ENCODE measurements at regions not wholly inside any gene's neighbourhood (a gene's known extent, or its start where the extent isn't known, plus 50 kb on each side); places are given as distances from the start of the nearest gene placed in this dataset.
"Not testable (repeated sequence)": the region's sequence is repeated elsewhere in the genome, so short reads cannot be mapped to it uniquely, and the experiment has no call there.

- H3K27me3 ChIP-seq: no peaks in the 10 kb centered on the region
- H3K36me3 ChIP-seq: no peaks in the 10 kb centered on the region
- TF ChIP-seq, protein P1, sequence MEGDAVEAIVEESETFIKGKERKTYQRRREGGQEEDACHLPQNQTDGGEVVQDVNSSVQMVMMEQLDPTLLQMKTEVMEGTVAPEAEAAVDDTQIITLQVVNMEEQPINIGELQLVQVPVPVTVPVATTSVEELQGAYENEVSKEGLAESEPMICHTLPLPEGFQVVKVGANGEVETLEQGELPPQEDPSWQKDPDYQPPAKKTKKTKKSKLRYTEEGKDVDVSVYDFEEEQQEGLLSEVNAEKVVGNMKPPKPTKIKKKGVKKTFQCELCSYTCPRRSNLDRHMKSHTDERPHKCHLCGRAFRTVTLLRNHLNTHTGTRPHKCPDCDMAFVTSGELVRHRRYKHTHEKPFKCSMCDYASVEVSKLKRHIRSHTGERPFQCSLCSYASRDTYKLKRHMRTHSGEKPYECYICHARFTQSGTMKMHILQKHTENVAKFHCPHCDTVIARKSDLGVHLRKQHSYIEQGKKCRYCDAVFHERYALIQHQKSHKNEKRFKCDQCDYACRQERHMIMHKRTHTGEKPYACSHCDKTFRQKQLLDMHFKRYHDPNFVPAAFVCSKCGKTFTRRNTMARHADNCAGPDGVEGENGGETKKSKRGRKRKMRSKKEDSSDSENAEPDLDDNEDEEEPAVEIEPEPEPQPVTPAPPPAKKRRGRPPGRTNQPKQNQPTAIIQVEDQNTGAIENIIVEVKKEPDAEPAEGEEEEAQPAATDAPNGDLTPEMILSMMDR (IDR thresholded peaks at IDR 0.05; ENCODE audit: low read depth, low read length): no peak
- no peak for DNase-seq
- H3K9me3 ChIP-seq: no peaks in the 10 kb centered on the region
- H3K4me3 ChIP-seq (ENCODE audit: low read depth, low read length): no peak overlapping the region
- no peaks in the 10 kb centered on the region for H3K4me1 ChIP-seq
These were observed 386.0 kb upstream of the LRRC3B start for GRCh38 chr3:26236531-26236930.

GRCh38 chr3:26237036-26237682 lies 385.4 kb upstream of the LRRC3B start:
- H3K4me3 ChIP-seq (ENCODE audit: low read depth, low read length): no peak overlapping the region
- no peak for DNase-seq
- H3K27me3 ChIP-seq: no peaks in the 10 kb centered on the region
- no peaks in the 10 kb centered on the region for H3K9me3 ChIP-seq
- no peaks in the 10 kb centered on the region for H3K36me3 ChIP-seq
- TF ChIP-seq, protein P1 (IDR thresholded peaks at IDR 0.05; ENCODE audit: low read depth, low read length): no peak
- no peaks in the 10 kb centered on the region for H3K4me1 ChIP-seq

DNA sequence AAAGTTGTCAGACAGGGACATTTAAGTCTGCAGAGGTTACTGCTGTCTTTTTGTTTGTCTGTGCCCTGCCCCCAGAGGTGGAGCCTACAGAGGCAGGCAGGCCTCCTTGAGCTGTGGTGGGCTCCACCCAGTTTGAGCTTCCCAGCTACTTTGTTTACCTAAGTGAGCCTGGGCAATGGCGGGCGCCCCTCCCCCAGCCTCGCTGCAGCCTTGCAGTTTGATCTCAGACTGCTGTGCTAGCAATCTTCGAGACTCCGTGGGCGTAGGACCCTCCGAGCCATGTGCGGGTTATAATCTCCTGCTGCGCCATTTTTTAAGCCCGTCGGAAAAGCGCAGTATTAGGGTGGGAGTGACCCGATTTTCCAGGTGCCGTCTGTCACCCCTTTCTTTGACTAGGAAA lies 378.0 kb upstream of the LRRC3B start:
- not testable (repeated sequence) for H3K9me3 ChIP-seq; H3K4me3 ChIP-seq (ENCODE audit: low read depth, low read length)

DNA sequence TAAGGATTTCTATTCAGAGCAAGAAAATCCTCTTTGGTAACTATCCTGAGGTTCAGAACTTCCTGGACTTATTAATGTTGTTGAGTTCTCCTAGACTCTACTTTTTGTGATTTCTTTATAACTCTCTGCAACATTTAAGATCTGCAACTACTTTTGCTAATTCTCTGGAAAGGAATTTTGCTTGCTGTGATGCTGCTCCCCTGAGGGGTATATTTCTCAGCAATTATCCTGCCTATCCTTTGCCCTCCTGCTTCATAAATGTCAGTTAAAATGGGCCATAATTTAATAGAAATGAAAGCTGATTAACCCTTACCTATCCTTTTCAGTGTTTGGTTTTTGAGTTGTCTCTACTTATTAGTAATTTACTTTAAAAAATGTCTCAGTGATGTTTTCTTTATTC lies 377.3 kb upstream of the LRRC3B start:
- H3K27me3 ChIP-seq: no peaks in the 10 kb centered on the region
- no peak overlapping the region for H3K4me3 ChIP-seq (ENCODE audit: low read depth, low read length)

More for the DNA sequence above, 378.0 kb upstream of the LRRC3B start:
- not testable (repeated sequence) for H3K4me1 ChIP-seq, DNase-seq, H3K36me3 ChIP-seq, H3K27me3 ChIP-seq

DNA sequence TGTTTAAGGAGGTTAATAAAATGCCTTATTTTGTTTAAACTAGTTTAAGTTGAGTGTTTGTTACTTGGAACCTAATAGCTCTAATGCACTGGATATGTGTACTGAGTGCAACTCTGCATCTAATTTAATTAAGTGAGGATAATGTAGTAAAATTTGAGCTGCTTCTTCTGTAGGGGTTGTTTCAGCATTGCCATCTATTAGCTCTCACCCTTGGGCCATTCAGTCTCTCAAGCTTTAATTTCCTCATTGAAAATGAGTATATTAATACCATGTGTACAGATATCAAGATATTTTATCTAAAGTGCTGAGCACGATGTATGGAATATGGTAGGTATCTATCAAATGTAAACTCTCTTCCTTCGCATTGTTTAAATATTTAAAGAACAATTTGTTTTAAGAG lies 375.7 kb upstream of the LRRC3B start:
- Histone ChIP-seq H3K4me3 (ENCODE audit: low read depth, low read length) (no peak overlapping the region), H3K4me1 (no peaks in the 10 kb centered on the region), H3K36me3 (no peaks in the 10 kb centered on the region), H3K27me3 (no peaks in the 10 kb centered on the region), H3K9me3 (no peaks in the 10 kb centered on the region)
- TF ChIP-seq, protein P1 (IDR thresholded peaks at IDR 0.05; ENCODE audit: low read depth, low read length): no peak
- no peak for DNase-seq

More for the DNA sequence above, 377.3 kb upstream of the LRRC3B start:
- Histone ChIP-seq H3K9me3 (no peaks in the 10 kb centered on the region), H3K4me1 (no peaks in the 10 kb centered on the region), H3K36me3 (no peaks in the 10 kb centered on the region)
- no peak for DNase-seq
- TF ChIP-seq, protein P1 (IDR thresholded peaks at IDR 0.05; ENCODE audit: low read depth, low read length): no peak

- Histone ChIP-seq H3K36me3 (no peaks in the 10 kb centered on the region), H3K4me1 (no peaks in the 10 kb centered on the region), H3K9me3 (no peaks in the 10 kb centered on the region), H3K4me3 (ENCODE audit: low read depth, low read length) (no peak overlapping the region), H3K27me3 (no peaks in the 10 kb centered on the region)
- TF ChIP-seq, protein P1 (IDR thresholded peaks at IDR 0.05; ENCODE audit: low read depth, low read length): no peak
- no peak for DNase-seq
These were observed 374.9 kb upstream of the LRRC3B start for GRCh38 chr3:26247712-26248111.

All from BE2C (cell line).